ENCODE measurements at regions not wholly inside any gene's neighbourhood (a gene's known extent, or its start where the extent isn't known, plus 50 kb on each side); places are given as distances from the start of the nearest gene placed in this dataset.

DNA sequence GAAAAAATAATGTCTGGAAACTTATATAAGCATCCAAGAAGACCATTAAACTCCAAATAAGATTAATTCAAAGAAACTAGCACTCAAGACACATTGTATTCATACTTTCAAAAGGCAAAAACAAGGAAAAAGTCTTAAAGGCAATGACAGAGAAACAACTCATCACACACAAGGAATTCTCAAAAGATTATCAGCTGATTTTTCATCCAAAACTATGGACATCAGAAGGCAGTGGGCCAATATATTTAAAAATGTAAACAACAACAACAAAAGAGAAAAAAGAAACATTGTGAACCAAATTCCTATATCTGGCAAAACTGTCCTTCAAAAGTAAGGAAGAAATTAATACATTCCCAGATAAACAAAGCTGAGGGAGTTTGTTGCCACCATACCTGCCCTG, 711.4 kb upstream of the GALNTL6 start:
- Histone ChIP-seq H2AFZ (ENCODE audit: low read length) (no peak overlapping the region), H3K4me2 (ENCODE audit: insufficient read depth in 1 of 2, low read depth in 2 of 2, low read length in 2 of 2) (no peak overlapping the region), H3K79me1 (ENCODE audit: low read depth, low read length) (no peaks in the 10 kb centered on the region), H3K56ac (replicated peaks; ENCODE audit: insufficient read length, low read depth, low read length) (no peak overlapping the region), H3K9ac (replicated peaks in 1 of 4; ENCODE audit: extremely low read depth in 1 of 4, low read depth in 3 of 4, low read length in 3 of 4) (no peak overlapping the region), H3K27me3 (replicated peaks in 1 of 4; ENCODE audit: control insufficient read depth in 3 of 4, extremely low read depth in 1 of 4, insufficient read depth in 3 of 4, low read length in 3 of 4) (no peaks in the 10 kb centered on the region), H4K20me1 (replicated peaks in 1 of 2; ENCODE audit: control insufficient read depth in 1 of 2, insufficient read depth in 2 of 2, low read length in 2 of 2) (no peaks in the 10 kb centered on the region), H2BK20ac (ENCODE audit: low read length) (no peak overlapping the region), H3K79me2 (ENCODE audit: control insufficient read depth in 1 of 2, insufficient read depth in 2 of 2, low read length in 2 of 2) (no peaks in the 10 kb centered on the region), H4K91ac (replicated peaks; ENCODE audit: insufficient read length, low read length) (no peak overlapping the region), H3K27ac (ENCODE audit: low read depth, low read length) (no peak overlapping the region), H3K18ac (ENCODE audit: extremely low read depth, low read length) (no peak overlapping the region), H3K23ac (ENCODE audit: insufficient read length) (no peak overlapping the region), H3K36me3 (ENCODE audit: control insufficient read depth in 2 of 4, insufficient read depth in 4 of 4, low read length in 3 of 4) (no peaks in the 10 kb centered on the region), H2BK120ac (replicated peaks; ENCODE audit: low read depth, low read length) (no peak overlapping the region), H4K5ac (ENCODE audit: insufficient read length, low read depth, low read length) (no peak overlapping the region), H3K4me1 (replicated peaks in 1 of 4; ENCODE audit: control insufficient read depth in 3 of 4, insufficient read depth in 4 of 4, low read length in 3 of 4) (no peaks in the 10 kb centered on the region), H2AK5ac (ENCODE audit: low read depth, low read length) (no peak overlapping the region), H2BK5ac (ENCODE audit: low read depth, low read length) (no peak overlapping the region), H3K4me3 (ENCODE audit: extremely low read depth in 1 of 4, insufficient read depth in 2 of 4, low read depth in 3 of 4, low read length in 4 of 4) (no peak overlapping the region), H3K23me2 (ENCODE audit: low read depth, low read length) (no peaks in the 10 kb centered on the region), H3K9me3 (ENCODE audit: insufficient read depth in 2 of 2, low read depth in 1 of 2, low read length in 1 of 2) (no peaks in the 10 kb centered on the region), H4K8ac (ENCODE audit: extremely low read depth, insufficient read depth, low read length) (no peak overlapping the region), H2BK15ac (ENCODE audit: low read length) (no peak overlapping the region), H3K14ac (ENCODE audit: insufficient read length) (no peak overlapping the region), H2BK12ac (ENCODE audit: low read depth, low read length) (no peak overlapping the region), H3K4ac (replicated peaks; ENCODE audit: insufficient read length, low read depth, low read length) (no peak overlapping the region)
- POLR2A ChIA-PET (ENCODE audit: partially characterized antibody) = no interaction called here
- CTCF ChIA-PET (ENCODE audit: partially characterized antibody) = no interaction called here
- FAIRE-seq (no peak), DNase-seq (ENCODE audit: low read depth in 1 of 2, low spot score in 2 of 2) (no peak)
- TF ChIP-seq SRF (IDR thresholded peaks at IDR 0.05; ENCODE audit: low read depth, low read length) (no peak), SP1 (IDR thresholded peaks at IDR 0.05; ENCODE audit: low read depth, low read length) (no peak), CEBPB (IDR thresholded peaks at IDR 0.05; ENCODE audit: low read depth, low read length) (no peak), CREB1 (IDR thresholded peaks at IDR 0.05) (no peak), RBBP5 (IDR thresholded peaks at IDR 0.05; ENCODE audit: borderline replicate concordance, low read depth, low read length) (no peak), HDAC6 (IDR thresholded peaks at IDR 0.05; ENCODE audit: low read depth, low read length) (no peak), NRF1 (IDR thresholded peaks at IDR 0.05; ENCODE audit: low read depth, low read length) (no peak), BRCA1 (IDR thresholded peaks at IDR 0.05; ENCODE audit: low read depth, low read length) (no peak), CHD2 (IDR thresholded peaks at IDR 0.05; ENCODE audit: low read length) (no peak), GABPA (IDR thresholded peaks at IDR 0.05; ENCODE audit: borderline replicate concordance, insufficient read depth, low read length) (no peak), TEAD4 (IDR thresholded peaks at IDR 0.05; ENCODE audit: low read depth, low read length) (no peak), CTBP2 (IDR thresholded peaks at IDR 0.05; ENCODE audit: borderline replicate concordance, insufficient read depth, insufficient read length, low read length) (no peak), JUN (IDR thresholded peaks at IDR 0.05; ENCODE audit: low read depth, low read length) (no peak), HDAC2 (IDR thresholded peaks at IDR 0.05; ENCODE audit: borderline replicate concordance in 1 of 2, low read depth in 2 of 2, low read length in 2 of 2) (no peak), SIN3A (conservative IDR thresholded peaks at IDR 0.05 in 1 of 2, IDR thresholded peaks at IDR 0.05 in 1 of 2; ENCODE audit: low read depth in 1 of 2, low read length in 2 of 2) (no peak), SUZ12 (IDR thresholded peaks at IDR 0.05; ENCODE audit: low read length) (no peak)
- TF ChIP-seq, protein P1, sequence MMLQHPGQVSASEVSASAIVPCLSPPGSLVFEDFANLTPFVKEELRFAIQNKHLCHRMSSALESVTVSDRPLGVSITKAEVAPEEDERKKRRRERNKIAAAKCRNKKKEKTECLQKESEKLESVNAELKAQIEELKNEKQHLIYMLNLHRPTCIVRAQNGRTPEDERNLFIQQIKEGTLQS (IDR thresholded peaks at IDR 0.05; ENCODE audit: insufficient read depth, low read depth, low read length) = no peak
